Tibial nerve (tissue), 4 donors: ENCODE measurements at regions not wholly inside any gene's neighbourhood (a gene's known extent, or its start where the extent isn't known, plus 50 kb on each side); places are given as distances from the start of the nearest gene placed in this dataset.
A peak's percentile ranks its signal among the peaks of the same experiment; 100 is the strongest.

Experiments
- DNase-seq, 2 donors: peaks; one replicate each; pipeline ENCODE4 v3.0.0-alpha.2; 2019; ENCODE audit warnings: low spot score in 2 of 2
- H3K27ac ChIP-seq, 4 donors: fragments of 200-600 bp; sonication (generic) in 3 of 4; one replicate each; pipeline ENCODE4 v1.5.1; 2017 to 2019; ENCODE audit warnings: mild to moderate bottlenecking in 1 of 4
- H3K27me3 ChIP-seq, 2 donors: fragments of 200-600 bp; sonication (generic) in 1 of 2; one replicate each; pipeline versions ENCODE4 v1.5.1 to v1.6.0; 2017 to 2019
- H3K36me3 ChIP-seq, 3 donors: fragments of 200-600 bp; sonication (generic); one replicate each; pipeline ENCODE4 v1.5.1; 2018 to 2019
- H3K4me1 ChIP-seq, 4 donors: fragments of 200-600 bp; sonication (generic) in 3 of 4; one replicate each; pipeline ENCODE4 v1.5.1; 2017 to 2019
- H3K4me3 ChIP-seq, 4 donors: fragments of 200-600 bp; sonication (generic) in 3 of 4; one replicate each; pipeline ENCODE4 v1.5.1; 2017 to 2019; ENCODE audit warnings: mild to moderate bottlenecking in 1 of 4, moderate library complexity in 1 of 4
- H3K9me3 ChIP-seq, 4 donors: fragments of 200-600 bp; sonication (generic) in 3 of 4; one replicate each; pipeline ENCODE4 v1.5.1; 2017 to 2019
- CTCF ChIP-seq, 5 experiments: fragments of 200-600 bp in 3 of 5; fragments of 450-650 bp in 2 of 5; sonication (generic) in 3 of 5; IDR thresholded peaks; one replicate each; pipeline ENCODE4 v1.5.1; 2016 to 2019; ENCODE audit warnings: antibody characterized with exemption in 5 of 5, mild to moderate bottlenecking in 3 of 5, moderate library complexity in 2 of 5
- EP300 ChIP-seq, 2 donors: sonication (generic); formaldehyde crosslinking; IDR thresholded peaks; one replicate each; pipeline ENCODE4 v1.6.1; 2017; ENCODE audit warnings: antibody characterized with exemption in 2 of 2, mild to moderate bottlenecking in 1 of 2
- POLR2A ChIP-seq, 2 donors: fragments of 450-650 bp; IDR thresholded peaks; one replicate each; pipeline ENCODE4 v1.6.1; 2017; ENCODE audit warnings: antibody characterized with exemption in 2 of 2, mild to moderate bottlenecking in 2 of 2, moderate library complexity in 2 of 2
- WGBS, 2 donors: methylation state at CpG; one replicate each; pipeline ENCODE4 v1.1.5; 2018; 5-methylcytosine and 5-hydroxymethylcytosine counted together

- TF ChIP-seq CTCF (IDR thresholded peaks at IDR 0.05) (no peak), POLR2A (IDR thresholded peaks at IDR 0.05) (no peak), EP300 (IDR thresholded peaks at IDR 0.05) (no peak)
- H3K4me1 ChIP-seq = no peaks in the 10 kb centered on the region
- 88% methylated on average over 3 of the region's 3 CpGs for WGBS, 2 donors
- H3K9me3 ChIP-seq = peaks cover 0 to 5% (median 0%) of the 10 kb centered on the region in 4 donors
- DNase-seq = no peak
- no peak overlapping the region for H3K27ac ChIP-seq
- no peaks in the 10 kb centered on the region for H3K27me3 ChIP-seq
- H3K4me3 ChIP-seq = no peak overlapping the region
- H3K36me3 ChIP-seq = no peaks in the 10 kb centered on the region
These were observed 140.4 kb upstream of the GALNT15 start for GRCh38 chr3:16033889-16034687.

GRCh38 chr3:16040991-16041390 lies 133.5 kb upstream of the GALNT15 start:
- Histone ChIP-seq H3K4me1 (no peaks in the 10 kb centered on the region), H3K27ac (no peak overlapping the region), H3K9me3 (peaks cover 0 to 12% (median 0%) of the 10 kb centered on the region in 4 donors), H3K4me3 (no peak overlapping the region), H3K27me3 (no peaks in the 10 kb centered on the region), H3K36me3 (no peaks in the 10 kb centered on the region)
- DNase-seq = no peak
- TF ChIP-seq POLR2A (IDR thresholded peaks at IDR 0.05) = no peak
- TF ChIP-seq EP300 (IDR thresholded peaks at IDR 0.05) = no peak
- 91 to 93% methylated on average over 2 of the region's 2 CpGs for WGBS, 2 donors

GRCh38 chr3:16048435-16049318 lies 125.8 kb upstream of the GALNT15 start:
- no peak overlapping the region for H3K4me3 ChIP-seq
- peak overlapping the region in 2 of 4 donors; percentile 22 to 40 for H3K27ac ChIP-seq
- WGBS, 2 donors = 5 to 10% methylated on average over 5 of the region's 5 CpGs
- H3K27me3 ChIP-seq = no peaks in the 10 kb centered on the region
- H3K9me3 ChIP-seq = no peaks in the 10 kb centered on the region
- peak in 1 of 2 donors; percentile 79 for DNase-seq
- H3K4me1 ChIP-seq = peaks cover 0 to 30% (median 3%) of the 10 kb centered on the region in 4 donors
- H3K36me3 ChIP-seq = no peaks in the 10 kb centered on the region
- TF ChIP-seq CTCF (IDR thresholded peaks at IDR 0.05) (peak; percentile 70 to 91 (median 78)), EP300 (IDR thresholded peaks at IDR 0.05) (peak in 1 of 2 donors; percentile 67), POLR2A (IDR thresholded peaks at IDR 0.05) (no peak)

GRCh38 chr3:16050641-16051467 lies 123.6 kb upstream of the GALNT15 start:
- no peaks in the 10 kb centered on the region for H3K36me3 ChIP-seq
- TF ChIP-seq POLR2A (IDR thresholded peaks at IDR 0.05) (no peak), EP300 (IDR thresholded peaks at IDR 0.05) (peak in 1 of 2 donors; percentile 85), CTCF (IDR thresholded peaks at IDR 0.05) (no peak)
- WGBS, 2 donors = 63 to 68% methylated on average over 16 of the region's 16 CpGs
- DNase-seq = no peak
- peaks cover 5 to 50% (median 19%) of the 10 kb centered on the region in 4 donors for H3K4me1 ChIP-seq
- H3K9me3 ChIP-seq = no peaks in the 10 kb centered on the region
- H3K27ac ChIP-seq = peak overlapping the region in 2 of 4 donors; percentile 22 to 97
- no peaks in the 10 kb centered on the region for H3K27me3 ChIP-seq
- peak overlapping the region in 1 of 4 donors; percentile 9 for H3K4me3 ChIP-seq

- Histone ChIP-seq H3K36me3 (no peaks in the 10 kb centered on the region), H3K27ac (peak overlapping the region in 2 of 4 donors; percentile 96 to 97), H3K9me3 (no peaks in the 10 kb centered on the region), H3K27me3 (no peaks in the 10 kb centered on the region), H3K4me3 (no peak overlapping the region), H3K4me1 (peaks cover 5 to 58% (median 22%) of the 10 kb centered on the region in 4 donors)
- TF ChIP-seq CTCF (IDR thresholded peaks at IDR 0.05) (no peak), EP300 (IDR thresholded peaks at IDR 0.05) (no peak), POLR2A (IDR thresholded peaks at IDR 0.05) (no peak)
- 86 to 88% methylated on average over 4 of the region's 4 CpGs for WGBS, 2 donors
- DNase-seq = no peak
These were observed 122.8 kb upstream of the GALNT15 start for GRCh38 chr3:16051691-16052090.
